Neural cell (in vitro differentiated cells): ENCODE measurements at regions not wholly inside any gene's neighbourhood (a gene's known extent, or its start where the extent isn't known, plus 50 kb on each side); places are given as distances from the start of the nearest gene placed in this dataset.

Experiments used
- H2AFZ ChIP-seq: fragments of 200-600, 300-800 bp; sonication (generic), shearing (Covaris generic); 2 replicates; pipeline ENCODE4 v1.6.0; 2014; ENCODE audit warnings: low read depth, mild to moderate bottlenecking, antibody characterized with exemption, low read length, moderate library complexity
- H3F3A ChIP-seq: fragments of 200-600 bp; shearing (Covaris generic); 2 replicates; pipeline ENCODE4 v1.6.1; 2016; ENCODE audit warnings: mild to moderate bottlenecking, moderate library complexity, mixed read lengths, antibody characterized with exemption, low read length; ENCODE audit not compliant: insufficient read depth, poor library complexity, severe bottlenecking
- H3K27ac ChIP-seq: fragments of 200-600, 300-800 bp; sonication (generic), shearing (Covaris generic); 2 replicates; pipeline ENCODE4 v1.5.1; 2014; ENCODE audit warnings: mild to moderate bottlenecking, low read length, moderate library complexity
- H3K27me3 ChIP-seq: fragments of 300-800, 200-600 bp; sonication (generic), shearing (Covaris generic); 2 replicates; pipeline ENCODE4 v1.6.0; 2014; ENCODE audit warnings: mild to moderate bottlenecking, low read depth, low read length, moderate library complexity; ENCODE audit not compliant: insufficient read depth
- H3K36me3 ChIP-seq: fragments of 300-800, 200-600 bp; sonication (generic), shearing (Covaris generic); 2 replicates; pipeline ENCODE4 v1.5.1; 2014; ENCODE audit warnings: mild to moderate bottlenecking, antibody characterized with exemption, low read length, moderate library complexity; ENCODE audit not compliant: insufficient read depth
- H3K4me2 ChIP-seq: fragments of 300-800, 200-600 bp; sonication (generic), shearing (Covaris generic); 2 replicates; pipeline ENCODE4 v1.6.0; 2014; ENCODE audit warnings: mild to moderate bottlenecking, low read length
- H3K4me3 ChIP-seq: fragments of 300-800, 200-600 bp; sonication (generic), shearing (Covaris generic); 2 replicates; pipeline ENCODE4 v1.5.1; 2014; ENCODE audit warnings: mild to moderate bottlenecking, low read length, moderate library complexity
- H3K79me2 ChIP-seq: fragments of 200-600 bp; shearing (Covaris generic); replicated peaks from 2 replicates; pipeline ENCODE4 v1.6.0; 2014; ENCODE audit warnings: mild to moderate bottlenecking, low read length, moderate library complexity; ENCODE audit not compliant: insufficient read depth
- H3K9ac ChIP-seq: fragments of 300-800, 200-600 bp; sonication (generic), shearing (Covaris generic); 2 replicates; pipeline ENCODE4 v1.6.1; 2016; ENCODE audit warnings: mild to moderate bottlenecking, low read length, mixed read lengths
- H3K9me2 ChIP-seq: fragments of 200-600 bp; shearing (Covaris generic); 2 replicates; pipeline ENCODE4 v1.6.1; 2016; ENCODE audit warnings: mild to moderate bottlenecking, low read length, mixed read lengths; ENCODE audit not compliant: insufficient read depth
- H3K9me3 ChIP-seq: fragments of 200-600, 300-800 bp; sonication (generic), shearing (Covaris generic); 2 replicates; pipeline ENCODE4 v1.6.1; 2016; ENCODE audit warnings: mild to moderate bottlenecking, mixed run types, low read length, moderate library complexity, mixed read lengths
- H4K20me1 ChIP-seq: fragments of 200-600 bp; shearing (Covaris generic); 2 replicates; pipeline ENCODE4 v1.6.1; 2016; ENCODE audit warnings: mild to moderate bottlenecking, mixed run types; ENCODE audit not compliant: insufficient read depth
- EP300 ChIP-seq: fragments of 450-650 bp; conservative IDR thresholded peaks from 2 replicates; pipeline ENCODE4 v1.6.1; 2014; ENCODE audit warnings: antibody characterized with exemption, mild to moderate bottlenecking, moderate library complexity; ENCODE audit not compliant: poor library complexity, severe bottlenecking
- EZH2 ChIP-seq: fragments of 200-600, 300-800 bp; shearing (Covaris generic), sonication (generic); IDR thresholded peaks from 2 replicates; pipeline ENCODE4 v1.6.1; 2014; ENCODE audit warnings: antibody characterized with exemption, low read length, borderline replicate concordance, mild to moderate bottlenecking; ENCODE audit not compliant: insufficient read depth, poor library complexity, severe bottlenecking
- MXI1 ChIP-seq: fragments of 450-650 bp; conservative IDR thresholded peaks from 2 replicates; pipeline ENCODE4 v1.6.1; 2014; ENCODE audit warnings: antibody characterized with exemption, mild to moderate bottlenecking; ENCODE audit not compliant: poor library complexity, severe bottlenecking
- POLR2AphosphoS5 ChIP-seq: IDR thresholded peaks from 2 replicates; pipeline ENCODE4 v1.6.1; 2012
- RAD21 ChIP-seq: fragments of 450-650 bp; conservative IDR thresholded peaks from 2 replicates; pipeline ENCODE4 v1.6.1; 2014; ENCODE audit warnings: antibody characterized with exemption, mild to moderate bottlenecking, moderate library complexity
- SMC3 ChIP-seq: fragments of 450-650 bp; conservative IDR thresholded peaks from 2 replicates; pipeline ENCODE4 v1.6.1; 2014; ENCODE audit warnings: antibody characterized with exemption, mild to moderate bottlenecking, moderate library complexity; ENCODE audit not compliant: poor library complexity
- TAF1 ChIP-seq: IDR thresholded peaks from 2 replicates; pipeline ENCODE4 v1.6.1; 2012; ENCODE audit warnings: low read depth
- TF ChIP-seq, protein P1 (sequence below): fragments of 450-650 bp; IDR thresholded peaks from 2 replicates; pipeline ENCODE4 v1.5.1; 2014; ENCODE audit warnings: antibody characterized with exemption, mild to moderate bottlenecking, moderate library complexity; ENCODE audit not compliant: poor library complexity, severe bottlenecking
- TF ChIP-seq, protein P2 (sequence below): IDR thresholded peaks from 2 replicates; pipeline ENCODE4 v1.6.1; 2012; ENCODE audit warnings: borderline replicate concordance

DNA sequence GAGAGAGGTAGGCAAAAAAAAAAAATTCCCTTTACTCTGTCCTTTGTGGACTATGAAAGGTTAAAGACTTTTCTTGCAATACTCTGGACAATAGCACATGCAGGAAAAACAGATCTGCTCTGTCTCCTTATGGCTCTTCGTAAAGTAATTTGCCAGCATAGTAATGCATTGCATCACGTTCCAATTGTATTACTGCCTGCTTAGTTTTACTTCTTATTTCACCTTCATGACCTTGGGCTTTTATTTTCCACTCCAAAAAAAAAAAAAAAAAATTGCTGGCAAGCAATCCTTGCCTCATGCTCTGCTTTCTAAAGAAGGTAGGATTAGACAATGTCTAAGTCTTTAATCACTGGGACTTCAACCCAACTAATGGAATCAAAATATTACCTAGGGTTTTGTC, 1802.7 kb downstream of the SUCLG1 start:
- no peak overlapping the region for H2AFZ ChIP-seq
- no peak overlapping the region for H3K9ac ChIP-seq
- H4K20me1 ChIP-seq = no peaks in the 10 kb centered on the region
- no peaks in the 10 kb centered on the region for H3K36me3 ChIP-seq
- no peaks in the 10 kb centered on the region for H3K27me3 ChIP-seq
- H3K9me3 ChIP-seq = no peaks in the 10 kb centered on the region
- H3K79me2 ChIP-seq = no peaks in the 10 kb centered on the region
- no peaks in the 10 kb centered on the region for H3K9me2 ChIP-seq
- TF ChIP-seq SMC3 (no peak), MXI1 (no peak), TAF1 (no peak), EP300 (no peak), POLR2AphosphoS5 (no peak), EZH2 (no peak), RAD21 (no peak)
- TF ChIP-seq, protein P1, sequence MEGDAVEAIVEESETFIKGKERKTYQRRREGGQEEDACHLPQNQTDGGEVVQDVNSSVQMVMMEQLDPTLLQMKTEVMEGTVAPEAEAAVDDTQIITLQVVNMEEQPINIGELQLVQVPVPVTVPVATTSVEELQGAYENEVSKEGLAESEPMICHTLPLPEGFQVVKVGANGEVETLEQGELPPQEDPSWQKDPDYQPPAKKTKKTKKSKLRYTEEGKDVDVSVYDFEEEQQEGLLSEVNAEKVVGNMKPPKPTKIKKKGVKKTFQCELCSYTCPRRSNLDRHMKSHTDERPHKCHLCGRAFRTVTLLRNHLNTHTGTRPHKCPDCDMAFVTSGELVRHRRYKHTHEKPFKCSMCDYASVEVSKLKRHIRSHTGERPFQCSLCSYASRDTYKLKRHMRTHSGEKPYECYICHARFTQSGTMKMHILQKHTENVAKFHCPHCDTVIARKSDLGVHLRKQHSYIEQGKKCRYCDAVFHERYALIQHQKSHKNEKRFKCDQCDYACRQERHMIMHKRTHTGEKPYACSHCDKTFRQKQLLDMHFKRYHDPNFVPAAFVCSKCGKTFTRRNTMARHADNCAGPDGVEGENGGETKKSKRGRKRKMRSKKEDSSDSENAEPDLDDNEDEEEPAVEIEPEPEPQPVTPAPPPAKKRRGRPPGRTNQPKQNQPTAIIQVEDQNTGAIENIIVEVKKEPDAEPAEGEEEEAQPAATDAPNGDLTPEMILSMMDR = no peak
- TF ChIP-seq, protein P2, sequence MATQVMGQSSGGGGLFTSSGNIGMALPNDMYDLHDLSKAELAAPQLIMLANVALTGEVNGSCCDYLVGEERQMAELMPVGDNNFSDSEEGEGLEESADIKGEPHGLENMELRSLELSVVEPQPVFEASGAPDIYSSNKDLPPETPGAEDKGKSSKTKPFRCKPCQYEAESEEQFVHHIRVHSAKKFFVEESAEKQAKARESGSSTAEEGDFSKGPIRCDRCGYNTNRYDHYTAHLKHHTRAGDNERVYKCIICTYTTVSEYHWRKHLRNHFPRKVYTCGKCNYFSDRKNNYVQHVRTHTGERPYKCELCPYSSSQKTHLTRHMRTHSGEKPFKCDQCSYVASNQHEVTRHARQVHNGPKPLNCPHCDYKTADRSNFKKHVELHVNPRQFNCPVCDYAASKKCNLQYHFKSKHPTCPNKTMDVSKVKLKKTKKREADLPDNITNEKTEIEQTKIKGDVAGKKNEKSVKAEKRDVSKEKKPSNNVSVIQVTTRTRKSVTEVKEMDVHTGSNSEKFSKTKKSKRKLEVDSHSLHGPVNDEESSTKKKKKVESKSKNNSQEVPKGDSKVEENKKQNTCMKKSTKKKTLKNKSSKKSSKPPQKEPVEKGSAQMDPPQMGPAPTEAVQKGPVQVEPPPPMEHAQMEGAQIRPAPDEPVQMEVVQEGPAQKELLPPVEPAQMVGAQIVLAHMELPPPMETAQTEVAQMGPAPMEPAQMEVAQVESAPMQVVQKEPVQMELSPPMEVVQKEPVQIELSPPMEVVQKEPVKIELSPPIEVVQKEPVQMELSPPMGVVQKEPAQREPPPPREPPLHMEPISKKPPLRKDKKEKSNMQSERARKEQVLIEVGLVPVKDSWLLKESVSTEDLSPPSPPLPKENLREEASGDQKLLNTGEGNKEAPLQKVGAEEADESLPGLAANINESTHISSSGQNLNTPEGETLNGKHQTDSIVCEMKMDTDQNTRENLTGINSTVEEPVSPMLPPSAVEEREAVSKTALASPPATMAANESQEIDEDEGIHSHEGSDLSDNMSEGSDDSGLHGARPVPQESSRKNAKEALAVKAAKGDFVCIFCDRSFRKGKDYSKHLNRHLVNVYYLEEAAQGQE = no peak
- H3K4me3 ChIP-seq = no peak overlapping the region
- H3K27ac ChIP-seq = no peak overlapping the region
- no peaks in the 10 kb centered on the region for H3F3A ChIP-seq
- H3K4me2 ChIP-seq = no peak overlapping the region

DNA sequence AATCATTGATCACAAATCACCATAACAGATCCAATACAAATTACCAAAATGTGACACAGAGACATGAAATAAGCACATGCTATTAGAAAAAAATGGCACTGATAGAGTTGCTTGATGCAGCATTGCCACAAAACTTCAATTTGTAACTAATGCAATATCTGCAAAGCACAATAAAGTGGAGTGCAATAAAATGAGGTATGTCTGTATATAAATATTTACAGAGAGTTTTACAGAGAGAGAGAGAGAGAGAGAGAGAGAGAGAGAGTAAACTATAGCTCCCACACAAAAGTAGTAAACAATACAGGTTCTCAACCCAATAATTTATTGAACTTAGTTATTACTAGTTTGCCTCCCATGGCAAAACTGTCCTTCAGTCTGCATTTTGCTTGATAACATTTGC, 1807.0 kb downstream of the SUCLG1 start:
- no peaks in the 10 kb centered on the region for H3K9me3 ChIP-seq
- H3K79me2 ChIP-seq = no peaks in the 10 kb centered on the region
- H3K4me2 ChIP-seq = no peak overlapping the region
- no peak overlapping the region for H2AFZ ChIP-seq
- TF ChIP-seq POLR2AphosphoS5 = no peak
- no peak for TF ChIP-seq RAD21
- TF ChIP-seq SMC3 = no peak
- no peak for TF ChIP-seq EZH2
- TF ChIP-seq, protein P1 = no peak
- TF ChIP-seq TAF1 = no peak
- no peak for TF ChIP-seq MXI1
- no peak for TF ChIP-seq EP300
- TF ChIP-seq, protein P2 = no peak
- H3F3A ChIP-seq = no peaks in the 10 kb centered on the region
- no peaks in the 10 kb centered on the region for H3K27me3 ChIP-seq
- H3K27ac ChIP-seq = no peak overlapping the region
- no peaks in the 10 kb centered on the region for H3K9me2 ChIP-seq
- no peaks in the 10 kb centered on the region for H3K36me3 ChIP-seq
- H3K4me3 ChIP-seq = no peak overlapping the region
- no peaks in the 10 kb centered on the region for H4K20me1 ChIP-seq
- H3K9ac ChIP-seq = no peak overlapping the region
